Stimulated activated CD8-positive, alpha-beta memory T cell treated with anti-CD3 and anti-CD28 coated beads, Interleukin-2, amount 100 ng/mL, for 48 hours (primary cell): ENCODE measurements at regions not wholly inside any gene's neighbourhood (a gene's known extent, or its start where the extent isn't known, plus 50 kb on each side); places are given as distances from the start of the nearest gene placed in this dataset.

ENCODE experiments used
- DNase-seq, 2 donors: peaks; one replicate each; pipeline ENCODE4 v3.0.0-alpha.2; 2020; ENCODE audit warnings: low read depth in 2 of 2

GRCh38 chr9:88229434-88229833 lies 91.2 kb upstream of the SPATA31C2 start:
- DNase-seq: no peak

- no peak for DNase-seq
Measured at GRCh38 chr9:88224938-88225337, 86.7 kb upstream of the SPATA31C2 start.

- DNase-seq: no peak
Measured at GRCh38 chr9:88221105-88221504, 82.8 kb upstream of the SPATA31C2 start.

- DNase-seq: no peak
Measured at GRCh38 chr9:88220652-88221051, 82.4 kb upstream of the SPATA31C2 start.

GRCh38 chr9:88219601-88220000 lies 81.3 kb upstream of the SPATA31C2 start:
- no peak for DNase-seq

GRCh38 chr9:88218726-88219125 lies 80.5 kb upstream of the SPATA31C2 start:
- no peak for DNase-seq

GRCh38 chr9:88216126-88216995 lies 78.1 kb upstream of the SPATA31C2 start:
- no peak for DNase-seq

- DNase-seq: no peak
Measured at GRCh38 chr9:88215196-88216125, 77.2 kb upstream of the SPATA31C2 start.

- no peak for DNase-seq
Measured at GRCh38 chr9:88202321-88202720, 64.0 kb upstream of the SPATA31C2 start.

GRCh38 chr9:88198341-88198807 lies 60.1 kb upstream of the SPATA31C2 start:
- no peak for DNase-seq

GRCh38 chr9:88197781-88198340 lies 59.6 kb upstream of the SPATA31C2 start:
- DNase-seq: no peak

- no peak for DNase-seq
Measured at GRCh38 chr9:88197016-88197415, 58.7 kb upstream of the SPATA31C2 start.

- DNase-seq: no peak
Measured at GRCh38 chr9:88196142-88196790, 58.0 kb upstream of the SPATA31C2 start.

GRCh38 chr9:88193766-88194165 lies 55.5 kb upstream of the SPATA31C2 start:
- DNase-seq: no peak

GRCh38 chr9:88191456-88191855 lies 53.2 kb upstream of the SPATA31C2 start:
- no peak for DNase-seq

GRCh38 chr9:88189371-88189770 lies 51.1 kb upstream of the SPATA31C2 start:
- DNase-seq: no peak
